ENCODE measurements at regions not wholly inside any gene's neighbourhood (a gene's known extent, or its start where the extent isn't known, plus 50 kb on each side); places are given as distances from the start of the nearest gene placed in this dataset.

DNA sequence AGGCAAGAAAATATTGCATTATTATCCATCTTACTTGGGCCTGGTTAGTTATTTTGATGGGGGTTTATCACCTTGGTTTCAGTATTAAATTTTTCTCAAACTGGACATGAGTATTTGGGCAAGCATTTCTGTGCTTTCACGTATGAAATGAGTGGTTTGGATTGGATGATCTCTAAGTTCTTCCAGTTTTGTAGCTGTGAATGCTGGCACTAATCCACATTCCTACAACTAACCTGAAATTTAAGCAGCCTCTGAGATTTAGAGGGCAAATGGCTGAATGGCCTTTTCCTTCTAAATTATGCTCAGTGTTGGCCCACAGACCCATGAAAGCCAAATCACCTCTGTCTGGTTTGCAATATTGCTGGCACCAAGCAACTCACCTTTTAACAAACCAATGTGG is 475.0 kb upstream of the B3GALT2 start:
- FAIRE-seq (no peak), DNase-seq (ENCODE audit: low spot score) (no peak)

DNA sequence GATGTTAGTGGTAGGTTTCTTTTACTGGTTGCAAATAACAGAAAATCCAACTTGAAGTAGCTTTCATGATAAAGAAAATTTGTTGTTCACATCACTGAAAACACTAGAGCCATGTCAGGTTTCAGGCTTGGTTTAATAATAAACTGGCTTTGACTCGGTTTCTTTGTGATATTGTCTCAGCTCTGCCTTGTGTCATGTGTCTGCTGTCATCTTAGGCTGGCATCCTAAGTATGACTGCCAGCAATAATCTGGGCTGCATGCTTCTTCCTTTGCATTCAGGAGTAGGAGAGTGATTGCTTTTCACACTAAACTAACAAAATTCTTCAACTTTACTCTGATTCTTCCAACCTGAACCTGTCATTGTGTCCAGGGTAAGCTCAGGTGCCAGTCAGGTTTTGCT is 474.0 kb upstream of the B3GALT2 start:
- FAIRE-seq (no peak), DNase-seq (ENCODE audit: low spot score) (no peak)

DNA sequence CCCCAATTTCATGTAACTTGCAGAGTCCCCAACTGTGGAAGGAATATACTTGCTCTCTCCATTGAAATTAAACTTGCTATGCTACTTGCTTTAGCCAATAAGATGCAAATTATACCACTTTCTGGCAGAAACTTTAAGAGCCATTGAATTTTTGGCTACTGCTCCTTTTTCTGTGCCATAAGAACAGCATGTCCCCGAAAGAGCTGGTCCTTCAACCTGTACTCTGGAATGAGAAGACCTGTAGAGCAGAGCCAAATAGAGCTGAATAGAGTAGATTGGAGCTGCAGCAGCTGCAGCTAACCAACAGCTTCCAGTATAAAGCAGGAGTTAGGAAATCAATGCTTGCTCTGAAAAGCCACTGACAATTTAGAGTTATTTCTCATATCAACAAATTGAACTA is 472.3 kb upstream of the B3GALT2 start:
- DNase-seq (ENCODE audit: low spot score) (no peak), FAIRE-seq (no peak)

DNA sequence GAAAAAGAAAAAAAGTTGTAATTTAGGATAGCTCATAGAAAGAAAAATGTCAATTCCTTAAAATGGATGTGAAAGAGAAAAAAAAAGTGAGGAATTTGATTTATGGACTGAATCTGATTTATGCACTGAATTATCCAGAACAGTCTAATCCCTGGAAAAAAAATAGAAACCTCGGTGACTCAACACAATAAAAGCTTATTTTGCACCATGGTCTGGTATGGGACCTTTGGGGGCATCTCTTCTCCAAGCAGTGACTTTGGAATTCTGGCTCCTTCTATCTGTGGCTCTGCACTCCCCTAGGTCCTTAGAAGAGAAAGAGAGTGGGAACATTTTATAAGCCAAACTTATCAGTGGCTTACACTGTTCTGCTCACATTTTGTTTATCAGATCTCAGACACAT is 471.7 kb upstream of the B3GALT2 start:
- DNase-seq (ENCODE audit: low spot score) (no peak), FAIRE-seq (no peak)

DNA sequence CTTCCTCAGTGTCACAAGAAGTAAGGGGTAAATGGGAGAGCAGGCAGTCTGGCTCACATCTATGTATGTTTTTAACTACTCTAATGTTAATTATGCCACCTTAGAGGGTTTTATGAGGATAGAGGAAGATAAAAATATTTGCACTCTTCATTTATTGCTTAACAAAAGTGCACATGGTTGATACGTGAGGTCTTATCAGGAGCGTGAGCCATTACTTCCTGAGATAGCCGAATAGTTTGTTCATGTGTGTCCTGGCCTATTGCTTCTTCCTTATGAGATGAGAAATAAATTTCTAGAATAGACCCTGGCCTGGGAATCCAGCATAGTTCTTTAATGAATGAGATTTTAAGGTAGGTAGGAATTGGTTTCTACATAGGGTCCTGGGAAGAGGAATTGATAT is 471.1 kb upstream of the B3GALT2 start:
- FAIRE-seq = no peak
- DNase-seq (ENCODE audit: low spot score) = no peak

DNA sequence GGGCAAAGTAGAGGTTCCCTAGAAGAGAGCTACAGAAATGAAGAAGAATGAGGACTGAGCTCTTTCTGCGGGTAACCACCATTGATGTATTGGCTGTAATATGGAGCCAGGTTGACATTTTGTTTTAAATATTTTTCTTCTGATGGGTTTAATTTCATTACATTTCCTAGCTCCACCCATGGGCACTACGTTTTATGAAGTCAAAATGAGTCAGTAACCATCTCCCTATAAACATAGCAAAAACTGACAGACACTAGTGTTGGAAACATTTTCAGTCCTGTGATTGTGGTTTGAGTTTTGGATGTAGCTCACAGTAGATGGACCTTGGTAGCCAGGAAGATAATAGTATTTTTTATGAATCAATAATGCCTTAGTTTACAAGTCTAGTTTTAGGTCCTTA is 470.4 kb upstream of the B3GALT2 start:
- FAIRE-seq = no peak
- no peak for DNase-seq (ENCODE audit: low spot score)

DNA sequence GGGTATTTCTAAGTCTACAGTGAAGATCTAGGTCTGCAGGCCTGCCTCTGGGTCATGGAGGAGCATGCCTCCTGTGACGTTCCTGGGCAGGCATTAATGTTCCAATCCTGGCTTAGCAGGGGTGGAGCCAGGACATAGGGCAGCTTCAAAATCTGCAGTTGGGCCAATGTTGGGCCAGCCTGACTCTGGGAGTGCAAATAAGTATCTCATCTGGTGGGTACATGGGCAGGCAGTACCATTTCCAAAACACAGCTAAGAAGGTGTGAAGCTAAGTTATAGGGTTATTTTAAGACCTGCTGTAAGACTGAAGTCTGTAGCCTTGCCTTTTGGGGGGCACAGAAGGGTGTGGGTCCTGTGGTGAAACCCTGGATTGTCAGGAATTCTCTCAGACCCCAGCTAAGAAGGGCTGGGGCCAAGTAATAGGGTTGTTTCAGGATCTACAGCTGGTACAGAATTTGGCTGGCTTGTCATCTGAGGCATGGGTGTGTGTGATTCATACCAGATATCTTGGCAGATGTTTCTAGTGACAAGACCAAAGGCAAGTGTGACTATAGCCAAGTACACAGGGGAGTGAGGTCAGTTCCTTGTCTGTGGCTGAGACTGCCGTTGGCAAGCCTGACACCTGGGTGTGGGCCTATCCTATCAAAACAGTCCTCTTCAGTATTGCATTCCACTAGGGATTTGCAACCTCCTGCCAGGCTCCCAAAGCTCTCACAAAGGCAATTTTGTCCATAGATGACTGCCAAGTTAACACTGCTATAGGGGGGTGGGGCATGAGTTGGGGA is 468.7 kb upstream of the B3GALT2 start:
- FAIRE-seq (no peak), DNase-seq (ENCODE audit: low spot score) (no peak)

DNA sequence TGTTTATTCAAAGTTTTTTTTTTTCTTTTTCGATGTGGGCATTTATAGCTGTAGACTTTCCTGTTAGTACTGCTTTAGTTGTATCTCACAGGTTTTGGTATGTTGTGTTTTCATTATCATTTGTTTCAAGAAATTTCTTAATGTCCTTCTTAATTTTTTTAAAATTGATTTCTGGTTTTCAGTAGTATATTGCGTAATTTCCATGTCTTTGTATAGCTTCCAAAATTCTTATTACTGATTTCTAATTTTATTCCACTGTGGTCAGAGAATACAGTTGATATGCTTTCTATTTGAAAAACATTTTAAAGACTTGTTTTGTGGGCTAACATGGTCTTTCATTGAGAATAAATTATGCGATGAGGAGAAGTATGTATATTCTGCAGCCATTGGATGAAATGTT is 463.2 kb upstream of the B3GALT2 start:
- FAIRE-seq (no peak), DNase-seq (ENCODE audit: low spot score) (no peak)

DNA sequence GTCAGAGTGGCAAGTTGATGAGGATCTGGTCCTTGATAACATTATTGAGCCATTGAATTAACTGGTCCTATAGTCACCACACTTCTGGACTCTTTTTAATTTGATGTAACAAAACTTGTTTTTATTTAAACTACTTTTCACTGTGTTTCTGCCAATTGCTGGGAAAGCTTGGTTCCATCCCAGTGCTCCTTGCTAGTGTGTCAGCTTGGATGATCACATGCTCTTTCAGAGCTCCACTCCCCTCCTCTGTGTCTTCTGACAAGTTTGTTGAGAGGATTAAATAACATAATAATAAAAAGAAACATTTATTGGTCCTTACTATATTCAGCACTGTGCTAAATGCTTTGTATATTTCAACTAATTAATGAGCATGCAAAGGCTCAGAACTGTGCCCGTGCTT is 448.5 kb upstream of the B3GALT2 start:
- FAIRE-seq (no peak), DNase-seq (ENCODE audit: low spot score) (no peak)

DNA sequence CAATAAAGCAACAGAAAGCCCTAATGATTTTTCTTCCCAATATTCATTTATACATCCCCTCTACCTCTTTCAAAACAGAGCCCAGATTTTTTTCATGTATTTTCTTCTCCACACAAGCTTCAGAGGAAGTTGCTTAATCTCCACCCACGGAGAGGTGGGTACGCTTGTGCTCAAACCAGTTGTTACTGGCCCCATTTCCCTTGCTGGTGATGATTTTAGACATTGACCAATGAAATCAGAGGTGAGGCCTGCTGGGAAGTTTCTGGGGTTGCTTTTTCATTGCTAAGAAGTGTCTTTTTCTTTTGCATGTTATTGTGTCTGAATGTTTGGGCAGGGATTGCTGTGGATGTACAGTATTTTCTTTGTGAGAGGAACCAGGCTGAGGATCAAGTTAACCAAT is 448.1 kb upstream of the B3GALT2 start:
- FAIRE-seq = no peak

DNA sequence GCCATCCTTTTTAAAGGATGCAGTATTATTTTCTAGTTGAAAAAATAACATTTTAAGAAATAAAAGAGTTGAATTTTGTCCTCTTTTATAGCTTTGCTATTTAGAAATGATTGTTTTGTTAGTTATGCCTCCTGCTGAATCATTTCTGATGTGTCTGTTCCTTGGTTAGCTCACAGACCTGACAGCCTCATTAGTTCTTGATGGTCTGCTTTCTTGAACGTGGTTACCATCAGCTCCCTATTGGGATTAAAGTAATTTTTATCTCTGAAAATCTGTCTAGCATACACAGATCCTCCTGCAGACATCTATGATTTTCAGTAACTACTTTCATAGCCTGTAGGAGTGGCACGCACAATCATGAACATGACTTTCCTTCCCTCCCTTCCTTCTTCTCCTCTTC is 447.6 kb upstream of the B3GALT2 start:
- DNase-seq (ENCODE audit: low spot score) (no peak), FAIRE-seq (no peak)

More for the DNA sequence above, 448.1 kb upstream of the B3GALT2 start:
- DNase-seq (ENCODE audit: low spot score) = no peak

DNA sequence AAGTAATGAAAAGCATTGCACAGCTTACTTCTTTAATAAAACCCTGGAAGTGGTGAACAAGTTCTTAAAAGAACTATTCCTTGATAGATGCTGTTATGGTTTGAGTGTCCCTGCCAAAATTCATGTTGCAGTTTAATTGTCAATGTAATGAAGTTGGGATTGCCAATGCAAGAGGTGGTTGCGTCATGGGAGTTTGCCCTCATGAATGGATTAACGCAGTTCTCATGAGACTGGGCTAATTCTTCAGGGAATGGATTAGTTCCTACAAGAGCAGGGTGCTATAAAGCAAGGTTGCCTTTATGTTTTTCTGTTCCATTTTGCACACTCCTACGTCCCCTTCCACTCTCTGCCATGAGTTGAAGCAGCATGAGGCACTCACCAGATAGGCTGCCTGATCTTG is 446.7 kb upstream of the B3GALT2 start:
- no peak for DNase-seq (ENCODE audit: low spot score)
- FAIRE-seq = no peak

DNA sequence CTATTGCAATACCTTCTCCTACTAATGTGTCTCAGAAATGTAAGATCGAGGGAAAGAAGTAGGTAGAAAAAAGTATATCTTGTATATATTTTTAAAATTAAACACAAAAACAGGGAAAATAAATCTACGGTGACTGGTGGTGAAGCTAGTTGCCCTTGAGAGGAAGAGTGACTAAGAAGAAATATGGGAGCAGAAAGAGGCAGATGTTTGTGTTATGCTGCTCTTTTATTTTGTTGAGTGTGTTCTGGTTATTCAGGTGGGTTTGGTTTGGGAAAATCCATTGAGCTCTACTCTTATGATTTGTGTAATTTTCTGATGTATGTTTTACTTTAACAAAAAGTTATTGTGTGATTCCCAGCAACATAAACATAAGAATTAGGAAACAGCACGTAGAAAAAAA is 444.9 kb upstream of the B3GALT2 start:
- DNase-seq (ENCODE audit: low spot score) (no peak), FAIRE-seq (no peak)

DNA sequence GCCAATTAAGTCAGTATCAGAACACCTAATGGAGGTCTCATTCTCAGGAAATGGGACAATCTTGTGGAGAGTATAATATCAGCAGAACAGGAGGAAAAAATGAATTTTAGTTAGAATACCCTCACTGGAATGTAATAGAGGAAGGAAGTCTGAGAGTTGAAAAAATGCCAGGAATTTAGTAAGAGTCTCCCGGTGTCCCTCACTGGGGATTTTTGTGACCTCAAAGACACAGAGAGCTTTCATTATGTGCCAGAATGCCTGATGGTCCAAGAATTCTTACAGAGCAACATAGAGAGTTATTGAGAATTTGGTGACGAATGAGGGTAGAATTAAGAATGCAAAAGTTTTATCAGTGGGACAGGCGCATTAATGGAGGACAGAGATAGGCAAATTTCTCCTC is 443.5 kb upstream of the B3GALT2 start:
- DNase-seq (ENCODE audit: low spot score) (no peak), FAIRE-seq (no peak)

DNA sequence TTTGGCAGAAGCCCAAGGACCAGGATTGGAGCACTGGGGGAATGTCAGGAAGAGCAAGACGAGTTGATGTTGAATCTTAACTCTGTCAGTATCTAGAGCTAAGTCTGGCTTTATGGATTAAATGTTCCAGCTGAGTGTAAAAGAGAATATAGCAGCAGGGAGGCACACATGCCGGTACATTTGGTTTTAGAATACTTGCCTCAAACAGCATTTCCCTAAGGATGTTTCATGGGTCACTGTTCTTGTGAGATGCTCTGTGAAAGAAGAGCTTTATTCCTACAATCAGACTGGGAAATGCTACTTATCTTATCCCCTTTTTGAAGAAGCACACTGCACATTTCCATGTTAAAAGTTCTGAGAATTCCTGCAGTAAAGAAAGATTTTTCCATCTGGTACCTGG is 440.3 kb upstream of the B3GALT2 start:
- FAIRE-seq = no peak
- DNase-seq (ENCODE audit: low spot score) = no peak

DNA sequence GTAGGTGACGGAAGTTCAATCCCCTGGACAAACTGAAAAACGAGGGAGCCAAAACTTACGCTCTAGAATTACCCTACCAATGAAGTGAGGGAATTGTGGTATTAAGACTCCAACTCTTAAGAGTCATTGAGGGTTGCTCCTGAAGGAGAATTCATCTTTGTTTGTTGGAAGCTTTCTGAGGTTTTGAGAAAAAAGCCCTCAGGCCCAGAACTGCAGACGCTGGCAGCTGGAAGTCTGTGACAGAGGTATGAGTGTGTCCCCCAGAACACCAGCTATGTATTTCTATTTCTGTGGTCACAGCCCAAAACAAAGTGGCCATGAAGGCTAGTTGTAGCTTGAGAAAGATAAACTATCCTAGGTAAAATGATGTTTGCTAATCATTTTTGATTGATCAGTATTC is 438.8 kb upstream of the B3GALT2 start:
- DNase-seq (ENCODE audit: low spot score) = no peak
- no peak for FAIRE-seq

DNA sequence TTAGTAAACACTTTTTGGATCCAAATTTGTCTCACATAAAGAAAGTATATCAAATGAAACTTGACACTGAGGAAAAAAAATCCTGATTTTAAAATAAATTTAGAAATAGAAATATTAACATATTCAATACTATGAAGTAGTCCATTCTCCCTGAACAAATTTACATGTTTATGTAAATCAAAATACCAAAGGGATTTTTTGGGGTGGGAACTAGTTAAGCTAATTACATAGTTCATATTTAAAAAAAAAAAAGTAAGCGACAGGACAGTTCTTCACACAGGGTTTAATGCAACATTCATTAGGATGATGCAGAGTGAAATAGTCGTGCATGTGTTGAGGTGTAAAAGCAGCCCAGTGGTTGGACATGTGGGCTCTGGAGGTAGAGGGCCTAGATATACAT is 433.5 kb upstream of the B3GALT2 start:
- no peak for DNase-seq (ENCODE audit: low spot score)
- FAIRE-seq = no peak

DNA sequence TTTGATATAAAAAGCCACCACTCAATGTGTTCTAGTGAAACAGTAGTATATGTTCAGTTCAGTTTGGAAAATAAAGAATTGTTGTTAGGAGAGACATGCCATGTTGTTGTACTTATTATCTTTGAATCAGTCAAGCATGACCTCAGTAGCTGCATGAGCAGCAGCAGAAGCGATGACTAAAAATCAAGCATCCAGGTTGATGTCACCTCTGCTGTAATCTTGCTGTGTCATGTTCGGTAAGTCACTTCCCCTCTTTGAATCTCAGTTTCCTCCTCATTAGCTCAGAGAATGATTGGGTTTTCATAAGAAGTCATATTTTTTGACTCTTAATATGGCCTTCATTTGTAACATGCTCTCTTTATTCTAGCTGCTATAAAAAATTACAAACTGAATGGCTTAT is 428.4 kb upstream of the B3GALT2 start:
- DNase-seq (ENCODE audit: low spot score) (no peak), FAIRE-seq (no peak)

DNA sequence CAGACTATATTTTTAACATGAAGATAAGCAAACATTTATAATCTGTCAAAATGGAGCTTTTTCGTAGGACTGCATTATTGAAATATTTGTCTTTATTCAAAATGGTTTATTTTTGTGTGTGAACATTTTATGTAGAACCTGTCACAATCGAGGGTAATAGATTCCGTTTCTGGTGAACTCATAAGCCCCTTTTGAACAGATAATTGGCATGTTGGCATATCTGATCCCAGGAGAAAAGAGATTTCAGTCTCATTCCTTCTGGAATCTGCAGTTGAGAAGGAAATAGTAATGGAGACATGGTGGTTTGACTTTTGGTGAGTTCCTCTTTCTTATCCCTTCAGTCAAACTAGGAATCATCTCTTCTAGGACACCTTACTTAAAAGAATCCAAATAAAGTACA is 427.9 kb upstream of the B3GALT2 start:
- no peak for DNase-seq (ENCODE audit: low spot score)
- no peak for FAIRE-seq

DNA sequence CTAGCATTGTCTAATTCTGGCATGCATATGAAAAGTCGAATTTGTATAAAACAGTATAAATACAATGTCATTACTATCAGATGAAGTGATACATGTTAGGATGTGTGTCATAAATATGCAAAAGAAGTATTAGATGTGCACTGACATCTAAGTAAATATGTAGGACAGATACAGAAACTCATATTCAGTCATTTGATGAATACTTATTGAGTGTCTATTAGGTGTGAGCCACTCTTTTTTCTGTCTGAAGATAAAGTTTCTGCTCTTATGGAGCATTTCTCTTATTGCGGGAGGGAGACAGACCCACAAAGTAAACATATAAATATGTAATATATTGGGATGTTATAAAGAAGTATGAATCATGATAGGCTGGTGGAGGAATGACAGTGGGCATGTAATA is 426.6 kb upstream of the B3GALT2 start:
- FAIRE-seq (no peak), DNase-seq (ENCODE audit: low spot score) (no peak)

DNA sequence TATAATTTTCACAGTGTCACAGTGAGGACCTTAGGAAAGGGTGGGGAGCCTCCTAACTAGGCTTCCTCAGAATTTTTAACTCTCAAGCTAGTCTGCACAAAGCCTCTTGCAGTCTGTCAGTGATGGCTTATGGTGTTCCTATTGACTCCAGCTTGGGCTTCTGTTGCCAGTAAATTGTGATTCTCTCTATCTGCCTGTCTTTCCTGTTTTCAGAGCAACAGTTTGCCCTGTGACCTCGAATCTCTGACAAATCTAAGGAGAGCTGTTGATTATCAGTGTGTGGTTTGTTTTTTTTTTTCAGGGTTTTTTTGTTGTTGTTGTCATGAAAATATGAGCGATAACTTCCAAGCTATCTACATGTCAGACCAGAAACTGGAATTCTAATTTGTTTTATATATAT is 423.2 kb upstream of the B3GALT2 start:
- FAIRE-seq (no peak), DNase-seq (ENCODE audit: low spot score) (no peak)

DNA sequence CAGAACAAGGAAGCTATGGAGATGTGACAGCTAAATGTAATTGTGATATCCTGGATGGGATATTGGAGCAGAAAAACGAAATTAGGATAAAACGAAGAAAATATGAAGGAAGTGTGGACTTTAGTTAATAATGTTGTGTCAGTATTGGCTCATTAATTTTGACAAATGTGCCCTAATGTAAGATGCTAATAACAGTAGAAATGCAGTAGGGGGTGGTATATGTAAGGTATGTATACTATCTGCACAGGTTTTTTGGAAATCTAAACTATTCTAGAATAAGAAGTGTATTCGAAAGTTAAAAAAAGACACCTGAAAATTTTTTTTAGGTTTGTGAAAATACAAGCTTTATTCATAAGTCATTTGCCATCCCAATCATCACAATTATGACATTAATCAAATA is 421.4 kb upstream of the B3GALT2 start:
- FAIRE-seq = no peak
- no peak for DNase-seq (ENCODE audit: low spot score)

DNA sequence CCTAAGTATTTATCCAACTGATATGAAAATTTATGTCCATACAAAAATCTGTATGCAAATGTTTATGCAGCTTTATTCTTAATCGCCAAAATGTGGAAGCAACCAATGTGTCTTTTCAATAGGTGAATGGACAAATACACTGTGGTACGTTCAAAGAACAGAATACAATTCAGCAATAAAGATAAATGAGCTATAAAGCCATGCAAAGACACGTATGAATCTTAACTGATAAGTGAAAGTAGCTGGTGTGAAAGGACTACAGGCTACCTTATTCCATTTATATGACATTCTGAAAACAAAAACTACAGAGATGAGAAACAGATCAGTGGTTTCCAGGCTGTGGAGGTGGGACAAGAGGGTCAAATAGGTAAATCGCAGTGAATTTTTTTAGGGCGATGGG is 419.6 kb upstream of the B3GALT2 start:
- DNase-seq (ENCODE audit: low spot score) = no peak
- no peak for FAIRE-seq

DNA sequence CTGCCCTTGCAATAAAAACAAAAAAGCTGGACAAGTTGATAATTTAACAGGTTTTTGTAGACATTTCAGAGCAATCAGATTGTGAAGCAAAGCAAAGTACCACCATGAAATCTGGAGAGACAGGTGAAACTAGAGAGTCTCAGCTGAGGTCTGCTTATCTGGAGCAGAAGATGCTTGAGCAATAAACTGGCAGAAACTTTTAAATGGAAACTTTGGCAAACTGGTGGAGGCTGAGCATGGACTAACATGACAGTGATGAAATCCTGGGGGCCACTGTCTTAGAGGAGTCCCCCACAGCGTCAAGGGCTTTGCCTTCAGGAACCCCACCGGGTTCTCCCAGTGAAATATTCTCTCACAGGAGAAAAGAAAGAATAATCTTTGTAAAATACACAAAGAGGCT is 416.3 kb upstream of the B3GALT2 start:
- FAIRE-seq (no peak), DNase-seq (ENCODE audit: low spot score) (no peak)
